Neuronal stem cell (in vitro differentiated cells): ENCODE measurements at regions not wholly inside any gene's neighbourhood (a gene's known extent, or its start where the extent isn't known, plus 50 kb on each side); places are given as distances from the start of the nearest gene placed in this dataset.

Source experiments
- DNase-seq: peaks from one replicate; pipeline ENCODE4 v3.0.0-alpha.2; 2013; ENCODE audit warnings: low spot score
- H2AFZ ChIP-seq: one replicate; pipeline ENCODE4 v1.6.1; 2013; ENCODE audit warnings: mild to moderate bottlenecking, low read length, inconsistent platforms
- H2AK5ac ChIP-seq: 2 replicates; pipeline ENCODE4 v1.6.1; 2013; ENCODE audit warnings: low read depth, mild to moderate bottlenecking, inconsistent platforms, low read length, moderate library complexity, mixed read lengths
- H2BK120ac ChIP-seq: 2 replicates; pipeline ENCODE4 v1.6.1; 2013; ENCODE audit warnings: low read depth, mild to moderate bottlenecking, inconsistent platforms, low read length, moderate library complexity, mixed read lengths
- H2BK12ac ChIP-seq: one replicate; pipeline ENCODE4 v1.6.1; 2013; ENCODE audit warnings: low read length, inconsistent platforms
- H2BK15ac ChIP-seq: 2 replicates; pipeline ENCODE4 v1.6.1; 2013; ENCODE audit warnings: mild to moderate bottlenecking, low read length, inconsistent platforms, mixed read lengths
- H2BK5ac ChIP-seq: one replicate; pipeline ENCODE4 v1.6.1; 2013; ENCODE audit warnings: inconsistent platforms, mild to moderate bottlenecking, low read length, moderate library complexity
- H3K14ac ChIP-seq: one replicate; pipeline ENCODE4 v1.6.1; 2013; ENCODE audit warnings: low read length, inconsistent platforms
- H3K18ac ChIP-seq: 2 replicates; pipeline ENCODE4 v1.6.1; 2013; ENCODE audit warnings: low read length, inconsistent platforms
- H3K23ac ChIP-seq: 2 replicates; pipeline ENCODE4 v1.6.1; 2013; ENCODE audit warnings: low read depth, mild to moderate bottlenecking, mixed read lengths, low read length, inconsistent platforms; ENCODE audit not compliant: poor library complexity
- H3K27ac ChIP-seq: replicated peaks from 3 replicates; pipeline ENCODE4 v1.5.1; 2013; ENCODE audit warnings: low read length, inconsistent platforms
- H3K27me3 ChIP-seq, 3 experiments: 2 replicates each; pipeline ENCODE4 v1.6.1; 2013; ENCODE audit warnings: low read length in 3 of 3, mild to moderate bottlenecking in 2 of 3, inconsistent platforms in 1 of 3, low read depth in 1 of 3, mixed read lengths in 1 of 3, moderate library complexity in 1 of 3; ENCODE audit not compliant: control insufficient read depth in 3 of 3, insufficient read depth in 3 of 3
- H3K36me3 ChIP-seq, 2 donors: replicated peaks in 1 of 2; 2 replicates each; pipeline ENCODE4 v1.6.1; 2013; ENCODE audit warnings: low read length in 2 of 2; ENCODE audit not compliant: control insufficient read depth in 2 of 2, insufficient read depth in 2 of 2
- H3K4ac ChIP-seq: 2 replicates; pipeline ENCODE4 v1.6.1; 2013; ENCODE audit warnings: inconsistent platforms, mild to moderate bottlenecking, low read length, moderate library complexity
- H3K4me1 ChIP-seq, 2 donors: 1 replicate in 1 of 2; 2 replicates in 1 of 2; pipeline ENCODE4 v1.6.1; 2013; ENCODE audit warnings: low read length in 2 of 2, low read depth in 1 of 2; ENCODE audit not compliant: control insufficient read depth in 2 of 2, insufficient read depth in 1 of 2
- H3K4me2 ChIP-seq: one replicate; pipeline ENCODE4 v1.6.1; 2013; ENCODE audit warnings: mild to moderate bottlenecking, low read length, inconsistent platforms; ENCODE audit not compliant: insufficient read depth, poor library complexity, severe bottlenecking
- H3K4me3 ChIP-seq, 2 donors: 2 replicates each; pipeline ENCODE4 v1.5.1; 2013; ENCODE audit warnings: low read length in 2 of 2, mild to moderate bottlenecking in 2 of 2, inconsistent platforms in 1 of 2, moderate library complexity in 1 of 2
- H3K79me1 ChIP-seq: one replicate; pipeline ENCODE4 v1.6.1; 2013; ENCODE audit warnings: low read depth, mild to moderate bottlenecking, inconsistent platforms, low read length, moderate library complexity
- H3K9ac ChIP-seq: one replicate; pipeline ENCODE4 v1.6.1; 2013; ENCODE audit warnings: mild to moderate bottlenecking, low read depth, low read length, inconsistent platforms; ENCODE audit not compliant: poor library complexity
- H3K9me3 ChIP-seq, 2 donors: replicated peaks in 1 of 2; 2 replicates each; pipeline versions ENCODE3 to v1.6.1; 2013; ENCODE audit warnings: low read length in 2 of 2, mild to moderate bottlenecking in 2 of 2, inconsistent platforms in 1 of 2, low read depth in 1 of 2, mixed read lengths in 1 of 2, moderate library complexity in 1 of 2; ENCODE audit not compliant: control insufficient read depth in 2 of 2, insufficient read depth in 1 of 2
- H4K8ac ChIP-seq: one replicate; pipeline ENCODE4 v1.6.1; 2013; ENCODE audit warnings: low read depth, mild to moderate bottlenecking, inconsistent platforms, low read length, moderate library complexity
- H4K91ac ChIP-seq: one replicate; pipeline ENCODE4 v1.6.1; 2013; ENCODE audit warnings: low read length, low read depth, mild to moderate bottlenecking, inconsistent platforms; ENCODE audit not compliant: poor library complexity
- WGBS, 2 donors: extraction: QIAGEN DNeasy Blood & Tissue Kit; methylation state at CpG; one replicate each; pipeline ENCODE4 v1.1.7; 2013; ENCODE audit warnings: missing lambda C conversion rate in 2 of 2, mixed read lengths in 1 of 2; ENCODE audit not compliant: insufficient read length in 2 of 2, insufficient replicate concordance in 1 of 2; ENCODE audit errors: extremely low coverage in 2 of 2; 5-methylcytosine and 5-hydroxymethylcytosine counted together

DNA sequence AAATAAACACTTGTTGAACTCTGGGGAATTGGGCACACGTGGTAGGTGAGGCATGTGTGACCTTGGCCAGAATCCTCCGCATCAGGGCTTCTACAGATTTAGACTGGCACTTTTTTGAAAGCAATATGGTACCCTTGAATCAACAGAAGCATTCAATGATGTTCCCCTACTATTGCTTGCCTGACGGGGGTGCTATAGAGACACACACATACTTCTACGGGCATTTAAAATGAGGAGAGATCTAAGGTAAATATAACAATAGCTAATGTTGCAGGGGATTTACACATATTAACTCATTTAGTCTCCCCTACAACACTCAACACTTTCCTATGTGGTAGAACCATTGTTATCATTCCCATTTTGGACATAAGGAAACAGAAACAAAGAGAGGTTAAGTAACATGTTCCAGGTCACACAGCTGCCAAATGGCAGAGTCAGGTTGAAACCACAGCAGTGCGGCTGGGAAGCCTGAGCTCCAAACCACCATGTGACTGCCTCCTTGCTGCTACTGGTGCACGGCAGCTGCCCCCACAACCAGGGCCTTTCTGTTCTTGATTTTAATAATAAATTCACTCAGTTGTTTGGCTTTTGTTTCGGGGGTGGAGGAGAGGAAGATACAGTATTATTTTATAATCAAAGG is 147.4 kb downstream of the ZNF281 start:
- Histone ChIP-seq H3K27me3 (no peaks in the 10 kb centered on the region), H3K9me3 (no peaks in the 10 kb centered on the region), H2BK15ac (no peak overlapping the region), H3K79me1 (no peaks in the 10 kb centered on the region), H2BK120ac (no peak overlapping the region), H3K36me3 (no peaks in the 10 kb centered on the region), H3K4me2 (no peak overlapping the region), H4K91ac (no peak overlapping the region), H3K18ac (no peak overlapping the region), H3K14ac (no peak overlapping the region), H2AK5ac (no peak overlapping the region), H4K8ac (no peak overlapping the region), H2BK12ac (no peak overlapping the region), H3K4ac (no peak overlapping the region), H2AFZ (no peak overlapping the region), H2BK5ac (no peak overlapping the region), H3K23ac (no peak overlapping the region), H3K9ac (no peak overlapping the region), H3K27ac (no peak overlapping the region), H3K4me1 (no peaks in the 10 kb centered on the region), H3K4me3 (no peak overlapping the region)
- WGBS, 2 donors, result no CpG with 5 or more reads among the region's 7 CpGs
- DNase-seq, result no peak

DNA sequence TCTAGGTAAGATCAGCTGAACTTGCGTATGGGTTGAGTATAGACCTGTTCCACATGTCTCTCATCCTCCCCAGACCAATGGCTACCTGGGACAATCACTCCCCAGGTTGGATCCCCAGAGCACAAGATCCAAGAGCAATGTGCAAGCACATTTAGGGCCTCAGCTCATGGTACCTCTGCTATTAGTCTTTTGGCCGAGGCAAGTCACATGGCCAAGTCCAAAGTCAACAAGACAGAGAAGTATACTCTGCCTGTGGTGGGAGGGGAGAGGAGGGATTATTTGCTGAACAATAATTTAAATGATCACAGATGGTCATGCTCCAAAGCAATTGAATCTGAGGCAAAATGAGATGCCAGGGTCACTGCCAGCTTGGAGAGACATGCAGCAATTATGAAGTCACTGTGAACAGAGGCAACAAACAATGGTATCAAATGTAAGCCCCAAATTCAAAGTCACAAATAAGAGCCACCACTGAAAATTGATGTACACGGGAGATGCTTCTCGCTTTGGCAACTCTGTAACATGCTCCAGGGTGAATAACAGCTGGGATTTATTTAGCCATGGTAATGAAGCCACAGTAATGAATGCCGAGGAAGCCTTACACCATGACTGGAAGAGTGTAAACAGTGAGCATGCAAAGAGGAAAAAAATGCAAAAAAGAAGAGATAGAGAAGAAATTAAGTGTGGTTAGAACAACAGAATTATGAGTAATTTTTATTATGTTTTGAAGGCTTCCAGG is 149.1 kb downstream of the ZNF281 start:
- H3K27ac ChIP-seq, result no peak overlapping the region

DNA sequence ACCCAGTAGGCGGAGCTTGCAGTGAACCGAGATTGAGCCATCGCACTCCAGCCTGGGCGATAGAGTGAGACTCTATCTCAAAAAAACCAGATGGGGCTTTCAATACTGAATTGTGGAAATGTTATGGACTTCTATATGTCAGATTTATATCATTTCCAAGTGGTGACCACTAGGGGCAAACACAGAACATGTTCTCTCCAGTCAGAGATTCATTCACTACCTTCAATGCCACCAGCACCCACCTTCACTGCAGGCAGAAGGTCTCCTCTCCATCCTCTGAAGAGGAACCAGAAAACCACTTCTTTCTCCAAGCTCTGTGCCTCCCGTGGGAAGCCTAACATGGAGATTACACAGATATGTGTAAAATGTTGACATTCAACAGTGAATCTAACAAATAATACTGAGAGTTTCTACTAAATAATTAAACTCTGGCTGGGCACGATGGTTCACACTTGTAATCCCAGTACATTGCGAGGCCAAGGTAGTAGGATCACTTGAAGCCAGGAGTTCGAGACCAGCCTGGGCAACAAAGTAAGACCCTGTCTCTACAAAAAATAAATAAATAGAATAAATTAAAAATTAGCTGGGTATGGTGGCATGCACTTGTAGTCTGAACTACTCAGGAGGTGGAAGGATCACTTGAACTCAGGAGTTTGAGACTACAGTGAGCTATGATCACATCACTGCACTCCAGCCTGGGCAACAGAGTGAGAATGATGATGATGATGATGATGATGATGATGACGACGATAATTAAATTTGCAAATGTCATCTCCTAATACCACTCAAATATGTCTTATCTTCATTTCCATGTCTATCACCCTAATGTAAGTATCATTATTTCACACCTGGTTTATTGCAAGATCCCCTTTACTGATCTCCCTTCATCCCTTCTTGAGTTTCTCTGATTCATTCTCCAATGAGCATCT is 151.1 kb downstream of the ZNF281 start:
- WGBS, 2 donors, result no CpG with 5 or more reads among the region's 10 CpGs
- H3K9ac ChIP-seq, result no peak overlapping the region
- no peak for DNase-seq
- H3K23ac ChIP-seq, result no peak overlapping the region
- H3K14ac ChIP-seq, result no peak overlapping the region
- H3K27ac ChIP-seq, result no peak overlapping the region
- H2BK120ac ChIP-seq, result no peak overlapping the region
- H3K36me3 ChIP-seq, result no peaks in the 10 kb centered on the region
- no peak overlapping the region for H3K18ac ChIP-seq
- no peaks in the 10 kb centered on the region for H3K79me1 ChIP-seq
- H2BK12ac ChIP-seq, result no peak overlapping the region
- H2BK15ac ChIP-seq, result no peak overlapping the region
- H3K4me1 ChIP-seq, result no peaks in the 10 kb centered on the region
- H2AK5ac ChIP-seq, result no peak overlapping the region
- H3K4ac ChIP-seq, result no peak overlapping the region
- H3K4me3 ChIP-seq, result no peak overlapping the region
- H3K27me3 ChIP-seq, result no peaks in the 10 kb centered on the region
- H2AFZ ChIP-seq, result no peak overlapping the region
- no peak overlapping the region for H4K91ac ChIP-seq
- H3K9me3 ChIP-seq, result no peaks in the 10 kb centered on the region
- H2BK5ac ChIP-seq, result no peak overlapping the region
- no peak overlapping the region for H3K4me2 ChIP-seq
- H4K8ac ChIP-seq, result no peak overlapping the region

More for the DNA sequence above, 149.1 kb downstream of the ZNF281 start:
- H3K27me3 ChIP-seq, result no peaks in the 10 kb centered on the region
- no peak overlapping the region for H2BK15ac ChIP-seq
- H4K91ac ChIP-seq, result no peak overlapping the region
- no peak overlapping the region for H4K8ac ChIP-seq
- no peak overlapping the region for H3K4me2 ChIP-seq
- H3K79me1 ChIP-seq, result no peaks in the 10 kb centered on the region
- no peak overlapping the region for H2BK120ac ChIP-seq
- H3K9ac ChIP-seq, result no peak overlapping the region
- no peak overlapping the region for H3K14ac ChIP-seq
- no peak overlapping the region for H2AK5ac ChIP-seq
- no peaks in the 10 kb centered on the region for H3K36me3 ChIP-seq
- no peak overlapping the region for H2BK12ac ChIP-seq
- H2BK5ac ChIP-seq, result no peak overlapping the region
- H3K4ac ChIP-seq, result no peak overlapping the region
- no peak for DNase-seq
- H2AFZ ChIP-seq, result no peak overlapping the region
- H3K18ac ChIP-seq, result no peak overlapping the region
- no peak overlapping the region for H3K23ac ChIP-seq
- H3K9me3 ChIP-seq, result no peaks in the 10 kb centered on the region
- WGBS, 2 donors, result no CpG with 5 or more reads among the region's 5 CpGs
- H3K4me3 ChIP-seq, result no peak overlapping the region
- no peaks in the 10 kb centered on the region for H3K4me1 ChIP-seq

DNA sequence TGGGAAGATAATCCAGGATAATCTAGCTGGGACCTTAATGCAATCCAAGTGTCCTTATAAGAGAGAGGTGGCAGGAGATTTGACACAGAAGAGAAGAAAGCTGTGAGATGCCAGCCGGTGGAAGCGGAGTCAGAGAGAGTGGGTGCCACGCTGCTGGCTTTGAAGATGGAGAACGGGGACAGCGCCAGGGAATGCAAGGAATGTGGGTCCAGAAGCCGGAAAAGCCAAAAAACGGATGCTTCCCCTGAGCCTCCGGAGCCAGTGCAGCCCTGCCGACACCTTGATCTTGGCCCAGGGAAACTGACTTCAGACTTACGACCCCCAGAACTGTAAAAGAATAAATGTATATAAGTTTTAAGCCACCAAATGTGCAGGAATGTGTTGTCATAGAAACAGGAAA is 152.6 kb downstream of the ZNF281 start:
- no peaks in the 10 kb centered on the region for H3K79me1 ChIP-seq
- H3K9ac ChIP-seq, result no peak overlapping the region
- H3K4me1 ChIP-seq, result no peaks in the 10 kb centered on the region
- no peak overlapping the region for H2BK12ac ChIP-seq
- no peak overlapping the region for H3K4ac ChIP-seq
- no peak overlapping the region for H3K27ac ChIP-seq
- H2BK5ac ChIP-seq, result no peak overlapping the region
- H2BK120ac ChIP-seq, result no peak overlapping the region
- H4K8ac ChIP-seq, result no peak overlapping the region
- no peak overlapping the region for H3K23ac ChIP-seq
- H2AFZ ChIP-seq, result no peak overlapping the region
- H3K9me3 ChIP-seq, result no peaks in the 10 kb centered on the region
- WGBS, 2 donors, result no CpG with 5 or more reads among the region's 10 CpGs
- H3K14ac ChIP-seq, result no peak overlapping the region
- H3K18ac ChIP-seq, result no peak overlapping the region
- no peak overlapping the region for H2BK15ac ChIP-seq
- H4K91ac ChIP-seq, result no peak overlapping the region
- no peaks in the 10 kb centered on the region for H3K27me3 ChIP-seq
- no peaks in the 10 kb centered on the region for H3K36me3 ChIP-seq
- H3K4me3 ChIP-seq, result no peak overlapping the region
- H2AK5ac ChIP-seq, result no peak overlapping the region
- H3K4me2 ChIP-seq, result no peak overlapping the region
- DNase-seq, result no peak
